Fibroblast of skin of back (primary cell): ENCODE measurements at regions not wholly inside any gene's neighbourhood (a gene's known extent, or its start where the extent isn't known, plus 50 kb on each side); places are given as distances from the start of the nearest gene placed in this dataset.

Experiments
- DNase-seq: peaks from one replicate; pipeline ENCODE4 v3.0.0-alpha.2; 2013

GRCh38 chr10:29397221-29397620 lies 108.4 kb downstream of the LYZL1 start:
- DNase-seq = no peak

- no peak for DNase-seq
Observed at GRCh38 chr10:29403208-29403607, 114.3 kb downstream of the LYZL1 start.

- no peak for DNase-seq
Observed at GRCh38 chr10:29407280-29407858, 118.5 kb downstream of the LYZL1 start.
